Esophagus muscularis mucosa (tissue), 4 donors: ENCODE measurements at regions not wholly inside any gene's neighbourhood (a gene's known extent, or its start where the extent isn't known, plus 50 kb on each side); places are given as distances from the start of the nearest gene placed in this dataset.

Experiments used
- DNase-seq: peaks from one replicate; pipeline ENCODE4 v3.0.0-alpha.2; 2017; ENCODE audit errors: extremely low spot score
- H3K27ac ChIP-seq, 4 donors: fragments of 200-600 bp; sonication (generic); replicated peaks in 1 of 4; 1 replicate in 3 of 4; 2 replicates in 1 of 4; pipeline ENCODE4 v1.5.1; 2016 to 2019; ENCODE audit warnings: mild to moderate bottlenecking in 1 of 4
- H3K27me3 ChIP-seq, 4 donors: fragments of 200-600 bp; sonication (generic); one replicate each; pipeline versions ENCODE4 v1.5.1 to v1.6.0; 2016 to 2019
- H3K36me3 ChIP-seq, 4 donors: fragments of 200-600 bp; sonication (generic); one replicate each; pipeline ENCODE4 v1.5.1; 2016 to 2019
- H3K4me1 ChIP-seq, 4 donors: fragments of 200-600 bp; sonication (generic); one replicate each; pipeline ENCODE4 v1.5.1; 2016 to 2019
- H3K4me3 ChIP-seq, 4 donors: fragments of 200-600 bp; sonication (generic); 1 replicate in 2 of 4; 2 replicates in 2 of 4; pipeline ENCODE4 v1.5.1; 2016 to 2019; ENCODE audit warnings: mild to moderate bottlenecking in 4 of 4, moderate library complexity in 1 of 4
- H3K9me3 ChIP-seq, 4 donors: fragments of 200-600 bp; sonication (generic); 1 replicate in 3 of 4; 2 replicates in 1 of 4; pipeline ENCODE4 v1.5.1; 2016 to 2019
- EP300 ChIP-seq: sonication (generic); formaldehyde crosslinking; IDR thresholded peaks from one replicate; pipeline ENCODE4 v1.6.1; 2017; ENCODE audit warnings: antibody characterized with exemption
- POLR2A ChIP-seq: fragments of 450-650 bp; IDR thresholded peaks from one replicate; pipeline ENCODE4 v1.6.1; 2017; ENCODE audit warnings: antibody characterized with exemption, moderate library complexity, mild to moderate bottlenecking, low read depth
- POLR2AphosphoS5 ChIP-seq, 2 donors: sonication (generic); formaldehyde crosslinking; IDR thresholded peaks; one replicate each; pipeline ENCODE4 v1.6.1; 2017; ENCODE audit warnings: antibody characterized with exemption in 2 of 2
- WGBS: methylation state at CpG from one replicate; pipeline ENCODE4 v1.1.5; 2018; 5-methylcytosine and 5-hydroxymethylcytosine counted together
- intact Hi-C: fragments of 100-400 bp; cut with DNase I; formaldehyde crosslinking; loops from one replicate; pipeline ENCODE4 v1.15.1; 2023
- TF ChIP-seq, protein P1 (sequence below), 3 experiments: fragments of 200-600 bp in 2 of 3; fragments of 450-650 bp in 1 of 3; sonication (generic) in 2 of 3; IDR thresholded peaks; one replicate each; pipeline ENCODE4 v1.5.1; 2017 to 2019; ENCODE audit warnings: antibody characterized with exemption in 3 of 3, mild to moderate bottlenecking in 2 of 3, moderate library complexity in 1 of 3

DNA sequence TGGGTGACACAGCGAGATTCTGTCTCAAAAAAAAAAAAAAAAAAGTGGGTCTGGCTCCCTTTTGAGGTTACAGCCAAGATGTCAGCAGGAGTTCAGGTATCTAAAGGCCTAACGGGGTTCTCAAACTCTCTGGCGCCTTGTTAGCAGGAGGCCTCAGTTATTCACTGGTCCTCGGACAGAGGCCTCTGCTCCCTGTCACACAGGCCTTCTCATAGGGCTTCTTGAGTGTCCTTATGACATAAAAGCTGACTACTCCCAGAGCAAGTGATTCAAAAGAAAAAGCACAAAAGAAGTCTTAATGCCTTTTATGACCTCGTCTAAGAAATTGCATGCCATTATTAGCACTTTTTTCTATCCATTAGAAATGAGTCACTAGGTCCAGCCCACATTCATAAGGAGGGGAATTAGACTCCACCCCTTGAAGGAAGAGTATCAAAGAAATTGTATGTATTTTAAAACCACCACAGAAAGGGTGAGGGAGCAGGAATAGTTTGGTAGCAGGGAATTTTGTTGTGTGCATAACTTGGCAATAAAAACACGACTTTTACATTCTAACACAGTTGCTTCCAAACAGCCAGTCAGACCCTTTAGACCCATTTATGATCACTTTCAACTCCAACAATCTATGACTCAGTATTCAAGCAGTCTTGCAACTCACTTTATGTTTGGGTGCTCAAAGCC is 90.3 kb downstream of the MEX3B start:
- Histone ChIP-seq H3K27me3 (no peaks in the 10 kb centered on the region), H3K36me3 (no peaks in the 10 kb centered on the region), H3K4me1 (peaks cover 0 to 12% (median 5%) of the 10 kb centered on the region in 4 donors), H3K27ac (no peak overlapping the region), H3K4me3 (no peak overlapping the region), H3K9me3 (no peaks in the 10 kb centered on the region)
- intact Hi-C loops: no loop called here
- 71% methylated on average over 6 of the region's 6 CpGs for WGBS
- DNase-seq: no peak
- TF ChIP-seq, protein P1, sequence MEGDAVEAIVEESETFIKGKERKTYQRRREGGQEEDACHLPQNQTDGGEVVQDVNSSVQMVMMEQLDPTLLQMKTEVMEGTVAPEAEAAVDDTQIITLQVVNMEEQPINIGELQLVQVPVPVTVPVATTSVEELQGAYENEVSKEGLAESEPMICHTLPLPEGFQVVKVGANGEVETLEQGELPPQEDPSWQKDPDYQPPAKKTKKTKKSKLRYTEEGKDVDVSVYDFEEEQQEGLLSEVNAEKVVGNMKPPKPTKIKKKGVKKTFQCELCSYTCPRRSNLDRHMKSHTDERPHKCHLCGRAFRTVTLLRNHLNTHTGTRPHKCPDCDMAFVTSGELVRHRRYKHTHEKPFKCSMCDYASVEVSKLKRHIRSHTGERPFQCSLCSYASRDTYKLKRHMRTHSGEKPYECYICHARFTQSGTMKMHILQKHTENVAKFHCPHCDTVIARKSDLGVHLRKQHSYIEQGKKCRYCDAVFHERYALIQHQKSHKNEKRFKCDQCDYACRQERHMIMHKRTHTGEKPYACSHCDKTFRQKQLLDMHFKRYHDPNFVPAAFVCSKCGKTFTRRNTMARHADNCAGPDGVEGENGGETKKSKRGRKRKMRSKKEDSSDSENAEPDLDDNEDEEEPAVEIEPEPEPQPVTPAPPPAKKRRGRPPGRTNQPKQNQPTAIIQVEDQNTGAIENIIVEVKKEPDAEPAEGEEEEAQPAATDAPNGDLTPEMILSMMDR (IDR thresholded peaks at IDR 0.05): no peak
- TF ChIP-seq POLR2A (no peak), EP300 (no peak), POLR2AphosphoS5 (IDR thresholded peaks at IDR 0.05) (no peak)

DNA sequence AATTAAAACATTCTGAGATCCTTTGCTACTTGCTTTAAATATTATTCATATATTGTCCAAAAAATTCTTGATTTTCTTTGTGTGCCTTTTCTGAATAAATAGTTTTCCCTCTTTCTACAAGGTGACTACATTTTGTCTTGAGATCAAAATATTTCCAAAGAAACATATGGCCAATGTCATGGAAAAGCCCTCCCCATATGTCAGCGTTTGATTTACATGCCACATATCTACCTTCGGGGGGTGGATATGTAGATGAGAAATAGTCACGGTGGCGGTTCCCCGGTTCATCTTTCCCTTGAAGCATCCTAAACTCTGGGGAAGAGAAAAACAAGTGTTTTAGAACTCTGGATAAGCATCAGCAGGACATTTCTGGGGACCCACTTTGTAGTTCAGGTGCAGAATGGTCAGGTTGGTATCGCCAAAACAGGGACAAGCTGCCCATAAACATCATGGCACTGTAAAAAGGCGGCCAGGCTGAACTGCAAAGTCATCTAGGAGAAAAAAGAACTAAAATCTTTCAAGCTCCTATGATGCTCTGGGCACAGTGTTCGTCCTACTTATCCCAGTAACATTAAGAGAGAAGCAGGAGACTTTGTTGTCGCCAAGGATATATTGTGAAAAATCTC is 91.5 kb downstream of the MEX3B start:
- no peaks in the 10 kb centered on the region for H3K27me3 ChIP-seq
- no peak for DNase-seq
- TF ChIP-seq, protein P1 (IDR thresholded peaks at IDR 0.05): no peak
- no peak for TF ChIP-seq POLR2AphosphoS5 (IDR thresholded peaks at IDR 0.05)
- TF ChIP-seq EP300: no peak
- no peak for TF ChIP-seq POLR2A
- H3K4me1 ChIP-seq: peaks cover 0 to 12% (median 5%) of the 10 kb centered on the region in 4 donors
- no peak overlapping the region for H3K4me3 ChIP-seq
- no peaks in the 10 kb centered on the region for H3K9me3 ChIP-seq
- H3K27ac ChIP-seq: no peak overlapping the region
- 86% methylated on average over 9 of the region's 9 CpGs for WGBS
- no peaks in the 10 kb centered on the region for H3K36me3 ChIP-seq
- intact Hi-C loops: no loop called here

DNA sequence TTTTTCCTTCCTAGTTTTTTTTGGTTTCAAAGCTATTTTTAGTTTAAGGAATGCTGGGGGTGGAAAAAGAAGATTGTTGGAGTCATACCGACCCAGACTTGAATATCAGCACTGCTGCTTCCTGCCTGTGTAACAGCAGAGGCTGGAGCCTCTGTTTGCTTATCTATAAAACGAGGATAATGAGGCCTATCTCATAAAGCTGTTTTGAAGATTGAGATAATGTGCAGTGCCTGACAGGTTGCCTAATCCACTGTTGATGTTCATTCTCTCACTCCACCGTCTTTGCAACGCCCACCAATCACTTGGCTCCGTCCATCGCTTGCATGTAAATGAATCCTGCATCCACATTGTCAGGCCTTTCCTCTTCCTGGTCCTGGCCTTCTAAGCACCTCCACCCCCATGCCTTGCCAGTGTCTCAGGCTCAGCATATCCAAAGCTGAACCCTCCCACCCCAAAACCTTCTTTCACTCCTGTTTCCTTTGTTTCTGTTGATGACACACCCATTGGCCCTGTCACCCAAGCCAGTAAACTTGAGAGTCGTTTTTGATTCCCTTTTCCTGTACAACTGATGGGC is 94.9 kb downstream of the MEX3B start:
- DNase-seq: no peak
- no peaks in the 10 kb centered on the region for H3K36me3 ChIP-seq
- no peak overlapping the region for H3K27ac ChIP-seq
- H3K4me3 ChIP-seq: no peak overlapping the region
- TF ChIP-seq POLR2AphosphoS5 (IDR thresholded peaks at IDR 0.05): no peak
- no peak for TF ChIP-seq POLR2A
- TF ChIP-seq EP300: no peak
- TF ChIP-seq, protein P1 (IDR thresholded peaks at IDR 0.05): no peak
- WGBS: 47% methylated on average over 7 of the region's 7 CpGs
- intact Hi-C loops: no loop called here
- no peaks in the 10 kb centered on the region for H3K27me3 ChIP-seq
- H3K9me3 ChIP-seq: no peaks in the 10 kb centered on the region
- H3K4me1 ChIP-seq: peaks cover 0 to 8% (median 2%) of the 10 kb centered on the region in 4 donors

DNA sequence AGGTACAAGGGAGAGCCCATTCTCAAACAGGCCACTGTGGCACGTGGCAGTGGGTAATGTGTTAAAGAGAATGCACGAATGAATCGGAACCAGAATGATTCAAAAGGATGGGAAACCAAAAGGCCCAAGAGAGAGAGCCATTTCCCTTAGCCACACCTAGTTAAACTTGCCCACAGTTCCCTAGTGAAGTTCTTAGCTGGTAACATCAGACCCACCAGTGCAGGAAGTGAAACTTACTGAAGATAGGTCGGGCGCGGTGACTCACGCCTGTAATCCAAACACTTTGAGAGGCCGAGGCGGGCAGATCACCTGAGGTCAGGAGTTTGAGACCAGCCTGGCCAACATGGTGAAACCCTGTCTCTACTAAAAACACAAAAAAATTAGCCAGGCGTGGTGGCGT is 97.1 kb downstream of the MEX3B start:
- intact Hi-C loops: no loop called here
- Histone ChIP-seq H3K9me3 (no peaks in the 10 kb centered on the region), H3K4me1 (peaks cover 0 to 4% (median 2%) of the 10 kb centered on the region in 4 donors), H3K27me3 (no peaks in the 10 kb centered on the region), H3K27ac (no peak overlapping the region), H3K36me3 (no peaks in the 10 kb centered on the region), H3K4me3 (no peak overlapping the region)
- 92% methylated on average over 11 of the region's 11 CpGs for WGBS
- DNase-seq: no peak
- TF ChIP-seq, protein P1 (IDR thresholded peaks at IDR 0.05): no peak
- no peak for TF ChIP-seq EP300
- TF ChIP-seq POLR2AphosphoS5 (IDR thresholded peaks at IDR 0.05): no peak
- TF ChIP-seq POLR2A: no peak
